PC-3 (cell line): ENCODE measurements at regions not wholly inside any gene's neighbourhood (a gene's known extent, or its start where the extent isn't known, plus 50 kb on each side); places are given as distances from the start of the nearest gene placed in this dataset.

Experiments
- EZH2 ChIP-seq: fragments of 300-600 bp; sonication (generic); IDR thresholded peaks from one replicate; pipeline ENCODE4 v1.6.1; 2017; ENCODE audit warnings: antibody characterized with exemption, mild to moderate bottlenecking, low read length; ENCODE audit not compliant: unreplicated experiment
- TF ChIP-seq, protein P1 (sequence below): fragments of 300-600 bp; sonication (generic); conservative IDR thresholded peaks from 2 replicates; pipeline ENCODE4 v1.5.1; 2017; ENCODE audit warnings: antibody characterized with exemption, low read depth, mild to moderate bottlenecking, low read length

DNA sequence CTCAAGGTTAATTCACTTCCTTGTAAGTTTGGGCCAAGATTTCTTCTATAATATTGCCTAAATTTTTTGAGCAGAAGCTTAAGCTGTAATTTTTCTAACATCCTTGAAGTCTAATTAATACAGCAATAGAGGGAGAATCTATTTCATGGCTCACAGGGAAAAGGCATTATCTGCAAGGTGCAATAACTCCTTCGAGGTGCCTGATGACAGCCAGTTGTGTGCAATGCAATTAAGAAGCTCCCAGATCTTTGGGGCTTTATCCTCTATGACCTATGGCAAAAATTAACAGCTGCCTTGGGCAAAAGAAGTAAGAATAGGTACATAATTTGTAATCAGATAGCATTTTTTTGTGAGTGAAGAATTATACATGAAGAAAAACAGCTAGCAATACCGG is 554.6 kb upstream of the SALL3 start:
- TF ChIP-seq, protein P1, sequence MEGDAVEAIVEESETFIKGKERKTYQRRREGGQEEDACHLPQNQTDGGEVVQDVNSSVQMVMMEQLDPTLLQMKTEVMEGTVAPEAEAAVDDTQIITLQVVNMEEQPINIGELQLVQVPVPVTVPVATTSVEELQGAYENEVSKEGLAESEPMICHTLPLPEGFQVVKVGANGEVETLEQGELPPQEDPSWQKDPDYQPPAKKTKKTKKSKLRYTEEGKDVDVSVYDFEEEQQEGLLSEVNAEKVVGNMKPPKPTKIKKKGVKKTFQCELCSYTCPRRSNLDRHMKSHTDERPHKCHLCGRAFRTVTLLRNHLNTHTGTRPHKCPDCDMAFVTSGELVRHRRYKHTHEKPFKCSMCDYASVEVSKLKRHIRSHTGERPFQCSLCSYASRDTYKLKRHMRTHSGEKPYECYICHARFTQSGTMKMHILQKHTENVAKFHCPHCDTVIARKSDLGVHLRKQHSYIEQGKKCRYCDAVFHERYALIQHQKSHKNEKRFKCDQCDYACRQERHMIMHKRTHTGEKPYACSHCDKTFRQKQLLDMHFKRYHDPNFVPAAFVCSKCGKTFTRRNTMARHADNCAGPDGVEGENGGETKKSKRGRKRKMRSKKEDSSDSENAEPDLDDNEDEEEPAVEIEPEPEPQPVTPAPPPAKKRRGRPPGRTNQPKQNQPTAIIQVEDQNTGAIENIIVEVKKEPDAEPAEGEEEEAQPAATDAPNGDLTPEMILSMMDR: no peak
- no peak for TF ChIP-seq EZH2
